HG03025 (cell line): ENCODE measurements at regions not wholly inside any gene's neighbourhood (a gene's known extent, or its start where the extent isn't known, plus 50 kb on each side); places are given as distances from the start of the nearest gene placed in this dataset.
"Not testable (repeated sequence)": the region's sequence is repeated elsewhere in the genome, so short reads cannot be mapped to it uniquely, and the experiment has no call there.

ENCODE experiments used
- ATAC-seq: cut with Tn5 transposase; IDR thresholded peaks from one replicate; pipeline ENCODE4 v1.9.1; 2021; ENCODE audit warnings: mild to moderate bottlenecking, moderate library complexity; ENCODE audit not compliant: unreplicated experiment, low FRiP score

- ATAC-seq: peak; percentile 38
Observed at GRCh38 chr9:78707080-78707479, 410.2 kb downstream of the PSAT1 start.

- peak; percentile 93 for ATAC-seq
Observed at GRCh38 chr9:78707481-78707991, 410.6 kb downstream of the PSAT1 start.

- no peak for ATAC-seq
Observed at GRCh38 chr9:78712903-78713613, 416.1 kb downstream of the PSAT1 start.

GRCh38 chr9:78713614-78714405, 416.9 kb downstream of the PSAT1 start:
- ATAC-seq: no peak

GRCh38 chr9:78714576-78714975, 417.7 kb downstream of the PSAT1 start:
- ATAC-seq: no peak

- not testable (repeated sequence) for ATAC-seq
Observed at GRCh38 chr9:78719029-78719428, 422.1 kb downstream of the PSAT1 start.

- no peak for ATAC-seq
Observed at GRCh38 chr9:78724896-78725295, 428.0 kb downstream of the PSAT1 start.

- no peak for ATAC-seq
Observed at GRCh38 chr9:78725503-78725902, 428.6 kb downstream of the PSAT1 start.

GRCh38 chr9:78745331-78745730, 448.4 kb downstream of the PSAT1 start:
- ATAC-seq: no peak

GRCh38 chr9:78746010-78746409, 449.1 kb downstream of the PSAT1 start:
- no peak for ATAC-seq

- no peak for ATAC-seq
Observed at GRCh38 chr9:78753039-78753438, 456.1 kb downstream of the PSAT1 start.

- ATAC-seq: peak; percentile 68
Observed at GRCh38 chr9:78756813-78757510, 460.0 kb downstream of the PSAT1 start.

- ATAC-seq: no peak
Observed at GRCh38 chr9:78763424-78763823, 466.5 kb downstream of the PSAT1 start.

- no peak for ATAC-seq
Observed at GRCh38 chr9:78765861-78766260, 468.9 kb downstream of the PSAT1 start.

GRCh38 chr9:78767490-78767889, 470.6 kb downstream of the PSAT1 start:
- ATAC-seq: no peak

GRCh38 chr9:78769690-78770089, 472.8 kb downstream of the PSAT1 start:
- no peak for ATAC-seq

GRCh38 chr9:78775211-78775610, 478.3 kb downstream of the PSAT1 start:
- ATAC-seq: no peak

GRCh38 chr9:78775696-78776295, 478.9 kb downstream of the PSAT1 start:
- no peak for ATAC-seq

GRCh38 chr9:78777747-78778146, 480.8 kb downstream of the PSAT1 start:
- no peak for ATAC-seq

GRCh38 chr9:78778318-78778717, 481.4 kb downstream of the PSAT1 start:
- no peak for ATAC-seq
